Stimulated activated CD8-positive, alpha-beta memory T cell treated with anti-CD3 and anti-CD28 coated beads, Interleukin-7, amount 100 ng/mL, for 4 hours (primary cell): ENCODE measurements at regions not wholly inside any gene's neighbourhood (a gene's known extent, or its start where the extent isn't known, plus 50 kb on each side); places are given as distances from the start of the nearest gene placed in this dataset.

Experiments used
- DNase-seq, 2 donors: peaks; one replicate each; pipeline ENCODE4 v3.0.0-alpha.2; 2020; ENCODE audit warnings: low read depth in 2 of 2

DNA sequence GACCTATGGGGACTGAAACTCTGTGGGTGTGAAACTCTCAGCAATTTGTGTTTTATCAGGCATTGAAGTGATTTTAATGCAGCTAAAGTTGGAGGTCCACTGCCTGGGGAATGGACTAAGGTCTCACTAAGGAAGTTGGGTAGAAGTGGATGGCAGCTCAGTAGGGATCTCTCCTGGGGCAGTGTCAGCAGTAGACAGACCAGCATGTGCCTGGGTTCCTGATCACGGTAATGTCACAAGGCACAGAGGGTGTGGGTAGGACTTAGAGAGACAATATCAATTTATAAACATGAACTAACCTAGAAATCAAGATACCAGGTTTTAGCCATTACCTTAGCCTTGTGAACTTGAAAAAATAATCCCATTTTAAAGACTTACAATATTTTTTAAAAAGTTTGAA, 380.3 kb upstream of the LCORL start:
- no peak for DNase-seq

DNA sequence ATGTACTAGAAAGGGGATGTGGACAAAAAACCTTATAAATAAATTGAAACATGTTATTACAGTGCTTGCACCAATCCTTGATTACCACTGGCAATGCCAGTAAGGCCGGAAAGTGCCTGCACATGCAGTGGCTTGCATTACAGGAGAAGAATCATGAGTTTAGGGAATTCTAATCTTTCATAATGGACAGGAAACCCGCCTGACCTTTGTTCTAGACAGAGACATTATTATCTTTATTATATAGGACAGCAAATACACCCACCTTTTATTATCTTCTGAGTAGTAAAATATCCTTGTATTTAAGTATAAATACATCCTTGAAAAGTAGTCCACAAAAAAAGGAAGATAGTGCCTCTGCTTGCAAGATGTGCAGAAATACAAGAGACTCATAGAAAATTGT, 379.9 kb upstream of the LCORL start:
- no peak for DNase-seq

DNA sequence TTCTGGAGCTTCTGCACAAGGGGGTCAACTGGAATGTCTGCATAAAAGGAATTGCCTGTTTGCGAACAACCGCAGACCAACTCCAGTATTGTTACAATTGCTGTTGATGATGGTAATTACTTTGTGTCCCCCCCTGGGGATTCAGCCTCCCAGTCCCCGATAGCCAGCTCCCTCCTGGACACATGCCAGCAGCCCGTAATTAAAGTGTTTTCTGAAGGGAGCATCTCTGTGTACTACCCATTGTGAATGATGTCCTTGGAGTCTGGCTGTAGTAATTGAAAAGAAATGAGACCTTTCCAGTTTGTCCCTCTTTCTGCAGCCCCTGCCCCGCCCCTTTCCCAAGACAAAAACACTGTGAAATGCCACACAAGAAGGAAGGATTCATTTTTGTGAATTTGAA, 377.1 kb upstream of the LCORL start:
- DNase-seq, result no peak

DNA sequence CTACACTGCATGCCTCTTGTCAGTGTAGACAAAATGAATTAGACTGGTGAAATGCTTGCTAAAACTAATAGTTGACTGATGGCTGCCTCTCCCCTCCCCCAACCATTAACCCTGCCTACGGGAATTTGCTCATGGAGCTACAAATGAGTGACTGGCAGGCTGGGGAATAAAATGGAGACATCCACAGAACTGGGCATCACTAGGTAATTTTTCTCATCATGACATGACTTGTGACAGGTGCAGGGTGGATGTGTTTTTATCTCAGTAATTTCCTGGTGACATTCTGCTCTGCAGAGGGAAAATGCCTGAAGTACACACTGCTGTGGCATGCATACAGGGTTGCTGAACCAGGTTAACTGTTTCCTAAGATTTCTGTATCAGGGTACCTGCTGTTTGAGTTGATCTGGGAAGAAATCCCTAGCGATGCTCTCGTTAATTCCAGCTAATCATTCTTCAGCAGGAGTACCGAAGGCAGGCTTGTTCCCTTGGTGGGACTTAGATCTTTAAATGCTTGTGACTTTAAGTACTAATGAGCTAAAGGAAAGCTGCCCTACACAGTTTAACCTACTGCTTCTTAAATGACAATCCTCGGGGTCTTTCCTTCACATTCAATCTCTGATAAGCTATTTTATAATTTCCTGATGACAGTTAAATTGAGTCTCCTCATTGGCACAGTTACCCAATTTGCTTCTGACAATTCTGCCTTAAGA, 376.3 kb upstream of the LCORL start:
- no peak for DNase-seq

DNA sequence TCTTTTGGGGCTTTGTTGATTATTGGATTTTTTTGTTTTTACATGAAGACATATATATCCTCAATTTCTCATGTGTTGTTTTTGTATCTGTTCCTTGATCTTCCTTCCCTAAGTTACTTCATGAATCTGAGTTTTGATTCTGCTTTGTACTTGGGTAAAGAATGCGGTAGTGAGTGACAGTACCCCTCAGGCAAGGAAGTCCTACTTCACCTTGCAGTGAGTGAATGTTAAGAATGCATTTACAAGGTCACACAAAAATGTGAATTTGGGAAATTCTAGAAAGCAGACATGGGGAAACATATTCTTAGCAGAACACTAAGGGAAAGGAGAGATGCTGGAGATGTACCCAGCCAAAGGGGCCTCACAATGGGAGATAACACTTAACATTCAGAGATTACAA, 373.1 kb upstream of the LCORL start:
- DNase-seq, result no peak

DNA sequence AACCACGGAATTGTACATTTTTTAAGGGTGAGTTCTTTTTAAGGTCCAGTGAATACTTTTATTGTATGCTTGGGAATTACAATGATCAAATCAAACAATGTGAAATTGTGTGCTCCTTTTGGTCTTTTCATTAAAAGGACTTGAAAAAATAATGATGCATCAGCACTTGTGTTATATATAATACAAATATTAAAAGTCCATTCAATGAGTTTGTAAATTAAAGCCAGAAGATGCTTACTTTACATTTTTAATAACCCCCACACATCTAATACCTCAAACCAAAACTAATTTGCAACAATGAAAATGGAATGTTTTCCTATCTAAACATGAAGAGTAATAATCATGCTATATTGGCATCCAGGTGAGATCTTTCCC, 369.8 kb upstream of the LCORL start:
- no peak for DNase-seq

DNA sequence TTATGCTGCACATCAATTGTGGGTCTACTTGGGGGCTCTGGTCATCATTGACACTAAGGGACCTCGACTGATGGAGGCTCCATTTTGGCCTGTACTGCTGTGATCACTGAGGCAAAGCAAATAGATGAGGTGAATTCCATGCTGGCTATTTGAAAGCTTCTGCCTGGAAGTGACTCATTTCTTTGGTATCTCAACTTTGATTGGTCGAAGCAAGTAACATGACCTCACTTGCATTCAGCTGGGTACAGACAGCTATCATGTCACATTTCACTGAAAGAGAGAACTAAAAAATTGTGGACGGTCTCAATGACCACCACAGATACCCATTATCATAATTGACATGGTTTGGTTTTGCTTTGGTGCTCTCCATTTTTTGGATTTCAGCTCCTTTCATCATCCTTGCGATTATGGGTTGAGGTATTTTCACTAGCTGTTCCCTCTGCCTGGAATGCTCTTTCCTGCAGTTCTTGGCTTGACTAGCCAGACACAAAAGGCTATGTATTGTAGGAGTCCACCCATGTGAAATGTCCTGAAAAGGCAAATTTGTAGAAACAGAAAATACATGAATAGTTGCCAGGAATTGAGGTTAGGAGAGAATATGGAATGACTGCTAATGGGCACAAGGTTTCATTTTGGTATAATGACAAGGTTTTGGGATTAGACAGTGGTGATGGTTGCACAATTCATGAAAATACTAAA, 369.2 kb upstream of the LCORL start:
- no peak for DNase-seq

DNA sequence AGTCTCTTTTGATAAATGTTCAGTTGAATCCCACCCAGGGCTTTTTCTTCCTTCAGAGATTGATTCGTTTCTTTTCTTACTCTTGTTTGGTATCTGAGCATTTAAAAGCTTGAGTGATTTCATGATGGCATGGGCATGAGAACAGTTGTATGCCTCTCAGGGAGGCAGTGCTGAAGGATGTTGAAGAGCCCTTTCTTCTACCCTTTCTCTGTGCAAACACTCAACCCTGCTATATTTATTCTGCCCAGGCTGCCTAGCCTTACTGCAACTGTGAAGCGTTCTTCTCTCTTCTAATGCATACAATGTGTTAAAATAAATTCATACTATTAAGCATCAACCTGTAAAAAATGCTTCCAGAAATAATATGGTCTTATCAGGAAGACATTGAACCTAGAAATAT, 367.6 kb upstream of the LCORL start:
- DNase-seq, result no peak

DNA sequence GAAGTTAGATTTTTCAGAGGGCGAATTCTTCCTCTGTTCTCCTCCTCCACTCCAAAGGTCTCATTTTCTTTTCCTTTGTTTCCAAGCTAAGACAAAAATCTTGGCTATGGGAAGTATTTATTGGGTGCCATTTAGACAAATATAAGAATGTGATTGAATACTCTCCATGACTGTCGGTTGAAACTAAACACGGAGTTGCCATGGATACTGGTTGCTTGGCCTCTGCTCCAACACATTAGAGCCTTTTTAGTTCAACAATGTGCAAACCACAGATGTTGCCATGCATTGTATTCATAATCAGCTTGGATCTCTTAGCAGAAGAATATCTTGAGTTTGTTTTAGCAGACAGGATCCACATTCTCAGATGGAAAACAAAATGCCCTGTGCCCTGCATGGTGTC, 366.5 kb upstream of the LCORL start:
- no peak for DNase-seq

DNA sequence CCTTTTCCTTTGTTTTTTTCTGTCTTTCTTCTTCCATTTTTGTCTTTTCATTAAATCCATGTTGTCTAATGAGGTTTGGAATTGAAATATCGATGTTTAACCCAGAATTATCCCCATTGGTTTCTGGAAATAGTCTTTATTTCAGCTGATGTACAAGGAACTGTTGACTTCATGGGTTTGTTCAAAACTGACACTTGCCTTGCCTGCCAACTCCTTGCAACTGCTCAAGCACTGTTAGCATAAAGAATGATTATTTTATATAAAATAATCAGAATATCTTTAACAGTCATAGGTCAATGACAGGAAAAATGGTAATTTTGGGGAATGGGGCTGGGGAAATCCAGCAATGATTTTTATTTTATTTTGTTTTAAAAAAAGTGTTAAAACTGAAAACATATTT, 359.6 kb upstream of the LCORL start:
- DNase-seq, result no peak

DNA sequence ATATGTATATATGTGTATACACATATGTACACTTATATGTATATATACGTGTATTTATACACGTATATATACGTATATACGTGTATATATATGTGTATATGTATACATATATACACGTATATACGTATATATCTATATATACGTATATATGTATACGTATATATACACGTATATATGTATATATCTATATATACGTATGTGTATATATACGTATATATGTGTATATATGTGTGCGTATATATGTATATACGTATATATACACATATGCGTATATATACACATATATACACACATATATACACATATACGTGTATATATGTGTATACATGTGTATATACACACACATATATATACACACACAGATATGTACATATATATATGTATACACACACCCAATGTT, 348.0 kb upstream of the LCORL start:
- no peak for DNase-seq

DNA sequence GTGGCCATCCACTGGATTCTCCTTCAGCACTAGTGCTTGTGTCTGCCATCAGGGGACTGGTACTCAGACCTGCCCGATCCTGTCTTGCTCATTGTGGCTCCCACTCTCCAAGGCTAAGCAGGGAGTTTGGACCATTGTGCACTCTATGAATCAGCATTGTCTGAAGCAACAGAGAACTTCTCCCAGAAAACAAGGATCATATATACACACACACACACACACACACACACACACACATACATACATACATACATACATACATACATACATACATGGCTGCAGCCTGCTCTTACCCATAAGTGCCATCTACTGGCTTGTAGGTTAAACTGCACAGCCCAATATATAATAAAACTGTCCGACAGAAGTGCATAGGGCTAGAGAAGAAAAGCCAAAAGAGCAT, 345.3 kb upstream of the LCORL start:
- DNase-seq, result no peak

DNA sequence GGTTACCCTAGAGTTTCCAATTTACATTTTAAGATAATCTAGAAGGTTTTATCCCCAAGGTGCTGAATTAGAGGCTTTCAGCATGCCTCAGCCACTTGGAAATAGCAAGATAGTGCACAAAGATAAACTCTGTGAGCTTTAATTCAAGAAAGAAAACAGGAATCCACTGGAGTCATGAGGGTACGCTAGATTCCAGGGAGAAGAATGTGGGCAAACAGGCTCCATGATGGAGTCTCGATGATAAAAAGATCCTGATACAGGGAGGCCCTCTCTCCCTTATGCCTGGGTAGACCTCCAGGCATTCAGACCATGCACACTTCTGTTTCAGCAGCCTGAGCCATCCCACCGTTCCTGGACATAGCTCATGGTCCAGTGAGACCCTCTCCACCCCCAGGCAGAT, 344.6 kb upstream of the LCORL start:
- DNase-seq, result no peak

DNA sequence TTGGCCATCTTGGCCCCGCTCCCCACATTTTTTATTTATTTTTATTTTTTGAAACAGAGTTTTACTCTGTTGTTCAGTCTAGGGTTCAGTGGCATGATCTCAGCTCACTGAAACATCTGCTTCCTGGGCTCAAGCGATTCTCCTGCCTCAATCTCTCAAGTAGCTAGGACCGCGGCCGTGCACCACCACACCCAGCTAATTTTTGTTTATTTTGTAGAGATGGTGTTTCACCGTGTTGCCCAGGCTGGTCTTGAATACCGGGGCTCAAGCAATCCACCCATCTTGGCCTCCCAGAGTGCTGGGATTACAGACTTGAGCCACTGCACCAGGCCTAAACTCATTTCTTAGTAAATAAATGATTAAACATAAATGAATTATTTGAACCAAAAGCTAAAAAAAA, 322.0 kb upstream of the LCORL start:
- no peak for DNase-seq

DNA sequence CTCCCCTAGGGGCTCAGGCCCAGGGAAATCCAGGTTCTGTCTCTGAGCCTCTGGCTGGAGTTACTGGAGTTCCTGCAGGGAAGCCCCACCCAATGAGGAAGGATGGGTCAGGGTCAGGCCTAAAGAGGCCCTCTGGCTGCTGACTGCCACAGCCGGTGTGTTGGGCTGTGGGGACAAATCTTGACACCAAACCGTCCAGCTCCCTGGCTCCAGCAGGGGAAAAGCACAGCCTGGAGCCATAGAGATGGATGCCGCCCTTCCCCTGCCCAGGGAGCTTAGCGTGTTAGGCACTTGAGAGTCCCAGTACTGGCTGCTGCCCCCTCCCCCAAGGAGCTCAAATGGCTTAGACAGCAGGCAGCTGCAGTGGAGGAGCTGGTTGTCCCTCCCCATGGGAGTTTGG, 321.3 kb upstream of the LCORL start:
- no peak for DNase-seq

DNA sequence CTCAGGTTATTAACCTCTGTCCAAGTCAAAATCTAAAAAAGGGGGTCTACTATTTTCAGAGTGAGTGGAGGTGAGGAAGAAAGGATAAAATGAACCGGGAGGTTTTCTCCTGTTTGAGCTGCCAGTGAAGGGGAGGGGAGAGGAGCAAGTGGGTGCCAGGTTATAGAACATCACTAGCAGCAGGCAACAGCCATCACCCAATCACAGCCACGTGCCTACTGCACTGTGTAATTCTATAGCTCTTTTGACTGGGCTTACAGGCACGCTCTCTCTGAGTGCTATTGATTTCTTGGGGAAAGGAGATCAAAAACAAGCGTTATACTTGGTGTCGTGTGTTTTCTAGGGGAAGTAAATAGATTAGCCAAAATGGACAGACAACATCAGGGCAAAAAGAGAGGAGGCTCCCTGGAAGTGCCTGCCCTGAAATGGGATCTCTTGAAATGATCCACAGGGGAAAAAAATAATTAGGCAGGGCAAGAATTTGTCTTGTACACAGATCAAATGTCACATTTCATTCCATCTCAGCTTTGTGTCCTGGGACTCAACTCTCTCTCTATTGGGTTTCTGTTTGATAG, 300.5 kb upstream of the LCORL start:
- no peak for DNase-seq

DNA sequence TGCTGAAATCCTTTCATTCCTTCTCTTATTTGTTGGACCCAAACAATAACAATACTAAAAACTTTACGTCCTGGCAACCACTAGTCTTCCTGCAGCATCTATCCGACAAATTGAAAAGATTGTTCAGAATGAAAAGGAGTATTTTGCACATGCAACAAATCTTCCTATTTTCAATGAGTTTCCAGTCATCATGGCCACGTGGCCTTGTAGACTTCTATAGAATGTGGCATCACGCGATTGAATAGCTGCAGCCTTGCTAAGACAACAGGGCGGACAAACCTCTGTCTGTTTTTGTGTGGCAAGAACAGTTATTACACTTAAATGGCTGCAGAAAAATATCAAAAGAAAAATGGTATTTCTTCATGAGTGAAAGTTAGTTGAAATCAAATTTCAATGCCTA, 297.9 kb upstream of the LCORL start:
- no peak for DNase-seq

DNA sequence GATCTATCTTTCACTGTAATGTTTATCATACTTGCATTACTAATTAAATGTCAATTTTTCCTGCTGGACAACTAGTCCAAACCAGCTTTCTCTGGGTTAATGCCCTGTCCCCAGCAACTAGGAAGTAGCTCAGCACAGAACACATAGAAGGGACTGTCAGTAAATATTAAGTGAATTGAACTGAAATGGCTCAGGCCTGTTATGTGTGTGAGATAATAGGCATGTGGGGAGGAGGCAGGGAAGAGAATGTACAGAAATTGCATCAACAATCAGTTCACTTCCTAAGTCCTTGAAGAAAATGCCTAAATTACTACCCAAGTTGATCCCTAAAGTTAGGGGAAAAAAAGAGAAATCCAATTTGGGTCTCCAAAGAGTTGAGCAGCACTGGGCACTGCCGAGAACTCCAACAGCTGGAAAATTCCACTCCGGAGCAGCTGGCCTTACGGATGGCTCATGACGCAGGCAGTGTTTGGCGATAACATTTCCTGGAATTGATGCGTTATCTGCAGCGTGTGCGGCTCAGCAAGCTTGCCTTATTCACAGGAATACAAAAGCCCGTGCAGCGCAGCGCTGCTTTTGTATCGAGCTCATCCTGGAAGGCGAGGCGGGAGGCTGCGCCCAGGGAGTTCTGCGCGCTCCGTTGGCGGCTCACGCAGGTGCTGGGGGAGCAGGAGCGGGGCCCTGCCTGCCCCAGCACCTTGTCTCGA, 297.3 kb upstream of the LCORL start:
- no peak for DNase-seq

DNA sequence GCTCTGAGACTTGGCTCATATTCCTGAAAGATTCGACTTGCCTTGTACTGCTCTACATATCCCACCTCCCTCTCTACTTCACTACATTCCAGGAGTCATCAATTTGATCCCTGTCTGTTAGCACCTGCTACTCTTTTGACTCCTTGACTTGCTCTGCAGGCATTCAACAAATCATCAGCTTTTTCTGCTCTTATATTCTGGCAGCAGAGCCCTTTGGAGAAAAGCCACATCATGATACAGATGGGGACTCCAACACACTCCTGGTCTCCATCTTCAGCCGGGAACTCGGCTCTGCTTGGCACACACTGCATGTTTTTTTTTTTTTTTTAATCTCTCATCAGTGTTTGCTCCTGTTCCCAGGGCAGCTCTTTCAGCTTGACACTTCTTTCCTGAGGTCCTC, 293.2 kb upstream of the LCORL start:
- no peak for DNase-seq

DNA sequence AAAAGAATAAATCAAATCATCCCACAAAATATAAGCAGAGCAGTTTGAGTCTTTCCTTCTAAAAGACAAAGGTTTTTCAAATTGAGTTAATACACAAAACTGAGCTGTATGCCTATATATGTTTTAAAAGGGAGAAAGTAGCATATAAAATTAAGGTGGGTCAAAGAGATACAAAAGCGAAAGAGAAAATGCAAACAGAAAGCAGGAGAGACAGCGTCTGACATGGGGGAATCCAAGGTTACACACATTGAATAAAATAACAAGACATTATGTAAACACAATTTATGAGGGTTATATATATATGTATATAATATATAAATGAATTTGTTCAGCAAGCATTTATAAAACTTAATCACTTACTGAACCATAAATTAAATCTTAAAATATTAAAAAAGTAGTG, 276.1 kb upstream of the LCORL start:
- DNase-seq, result no peak

DNA sequence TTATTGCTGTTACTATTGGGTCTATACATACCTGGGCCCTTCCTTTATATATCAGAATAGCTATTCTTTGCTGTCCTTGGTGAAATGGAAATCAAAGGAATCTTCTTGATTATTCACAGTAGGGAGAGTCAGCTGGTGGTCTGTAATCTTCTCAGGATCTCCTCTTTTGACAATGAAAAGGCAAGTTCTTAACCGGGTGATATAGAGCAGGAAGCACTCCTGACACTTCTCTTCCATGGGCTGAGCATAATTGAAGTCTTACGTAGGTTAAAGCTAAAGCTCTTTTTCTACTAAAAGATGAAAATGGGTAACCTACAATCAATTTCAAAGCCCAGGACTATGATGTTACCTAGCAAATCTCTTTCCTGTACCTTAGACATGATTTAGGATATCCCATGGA, 274.9 kb upstream of the LCORL start:
- no peak for DNase-seq

DNA sequence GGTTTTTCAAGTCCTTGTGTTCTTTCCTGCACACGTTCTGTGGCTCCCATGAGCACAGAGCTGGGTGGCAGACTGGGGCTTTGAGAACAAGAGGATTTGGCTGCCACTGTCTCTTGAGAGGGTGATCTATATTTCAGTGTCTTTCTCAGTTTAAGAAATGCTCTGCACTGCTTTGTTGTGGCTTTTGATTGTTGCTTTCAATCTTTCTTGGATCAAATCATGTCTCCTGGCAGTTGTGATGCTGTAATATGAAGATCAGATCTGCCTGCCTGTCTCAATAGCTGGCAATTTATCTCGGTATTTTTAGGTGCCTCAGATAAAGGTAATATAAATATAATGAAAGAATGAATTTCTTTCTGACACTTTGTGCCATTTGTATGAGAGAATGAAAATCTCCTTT, 273.3 kb upstream of the LCORL start:
- DNase-seq, result no peak

DNA sequence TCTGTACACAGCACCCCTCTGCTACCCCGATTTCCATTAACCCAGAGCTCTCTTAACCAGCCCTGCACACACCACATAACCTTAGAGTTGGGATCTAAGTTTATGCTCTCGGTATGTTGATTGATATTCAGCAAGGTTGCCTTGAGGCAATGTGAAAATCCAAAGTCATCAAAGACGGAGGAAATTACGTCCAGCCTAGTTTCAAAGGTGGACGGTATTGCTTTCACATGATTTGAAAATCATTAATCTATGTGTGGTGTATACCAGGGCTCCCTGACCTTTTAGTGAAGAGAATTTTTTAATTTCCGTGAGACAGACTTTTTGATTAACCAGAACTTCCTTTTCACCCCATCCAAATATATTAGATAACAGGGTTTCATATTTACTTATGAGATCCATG, 272.5 kb upstream of the LCORL start:
- no peak for DNase-seq
